ENCODE measurements at regions not wholly inside any gene's neighbourhood (a gene's known extent, or its start where the extent isn't known, plus 50 kb on each side); places are given as distances from the start of the nearest gene placed in this dataset.

DNA sequence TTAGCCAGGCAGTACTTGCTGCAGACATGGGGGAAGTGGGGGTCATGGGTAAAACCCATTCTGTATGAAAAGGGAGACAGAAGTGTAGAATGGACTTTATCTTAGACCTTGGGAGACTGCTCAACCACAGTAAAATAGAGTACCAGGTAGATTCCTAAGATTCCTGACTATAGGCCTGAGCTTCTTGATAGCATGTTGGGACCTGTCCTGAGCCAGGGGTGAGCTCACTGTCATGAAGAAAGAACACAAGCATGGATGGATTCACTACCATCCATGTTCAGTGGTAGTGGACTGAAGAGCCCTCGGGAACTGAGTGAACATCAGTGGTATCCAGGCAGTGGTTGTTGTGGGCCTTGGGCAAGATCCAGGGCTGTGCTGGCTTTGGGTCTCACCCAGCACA is 1003.8 kb downstream of the TMTC2 start:
- TF ChIP-seq, protein P1, sequence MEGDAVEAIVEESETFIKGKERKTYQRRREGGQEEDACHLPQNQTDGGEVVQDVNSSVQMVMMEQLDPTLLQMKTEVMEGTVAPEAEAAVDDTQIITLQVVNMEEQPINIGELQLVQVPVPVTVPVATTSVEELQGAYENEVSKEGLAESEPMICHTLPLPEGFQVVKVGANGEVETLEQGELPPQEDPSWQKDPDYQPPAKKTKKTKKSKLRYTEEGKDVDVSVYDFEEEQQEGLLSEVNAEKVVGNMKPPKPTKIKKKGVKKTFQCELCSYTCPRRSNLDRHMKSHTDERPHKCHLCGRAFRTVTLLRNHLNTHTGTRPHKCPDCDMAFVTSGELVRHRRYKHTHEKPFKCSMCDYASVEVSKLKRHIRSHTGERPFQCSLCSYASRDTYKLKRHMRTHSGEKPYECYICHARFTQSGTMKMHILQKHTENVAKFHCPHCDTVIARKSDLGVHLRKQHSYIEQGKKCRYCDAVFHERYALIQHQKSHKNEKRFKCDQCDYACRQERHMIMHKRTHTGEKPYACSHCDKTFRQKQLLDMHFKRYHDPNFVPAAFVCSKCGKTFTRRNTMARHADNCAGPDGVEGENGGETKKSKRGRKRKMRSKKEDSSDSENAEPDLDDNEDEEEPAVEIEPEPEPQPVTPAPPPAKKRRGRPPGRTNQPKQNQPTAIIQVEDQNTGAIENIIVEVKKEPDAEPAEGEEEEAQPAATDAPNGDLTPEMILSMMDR (IDR thresholded peaks at IDR 0.05; ENCODE audit: borderline replicate concordance, extremely low read depth, low read length, poor library complexity, severe bottlenecking) = no peak
- TF ChIP-seq EZH2 (IDR thresholded peaks at IDR 0.05; ENCODE audit: borderline replicate concordance, low read depth, low read length, severe bottlenecking) = no peak

Measured in DND-41 (cell line).